Vagina (tissue), 2 donors: ENCODE measurements at regions not wholly inside any gene's neighbourhood (a gene's known extent, or its start where the extent isn't known, plus 50 kb on each side); places are given as distances from the start of the nearest gene placed in this dataset.

Experiments used
- DNase-seq, 2 donors: peaks; one replicate each; pipeline ENCODE4 v3.0.0-alpha.2; 2017; ENCODE audit errors: extremely low spot score in 2 of 2
- H3K27ac ChIP-seq: fragments of 200-600 bp; sonication (generic); one replicate; pipeline ENCODE4 v1.5.1; 2019
- H3K27me3 ChIP-seq: fragments of 200-600 bp; sonication (generic); one replicate; pipeline ENCODE4 v1.5.1; 2019
- H3K36me3 ChIP-seq, 2 donors: fragments of 200-600 bp; sonication (generic); one replicate each; pipeline ENCODE4 v1.5.1; 2017 to 2019
- H3K4me1 ChIP-seq: fragments of 200-600 bp; sonication (generic); one replicate; pipeline ENCODE4 v1.5.1; 2019
- H3K4me3 ChIP-seq, 2 donors: fragments of 200-600 bp; sonication (generic); 1 replicate in 1 of 2; 2 replicates in 1 of 2; pipeline ENCODE4 v1.5.1; 2016 to 2019
- H3K9me3 ChIP-seq: fragments of 200-600 bp; sonication (generic); one replicate; pipeline ENCODE4 v1.5.1; 2019
- POLR2A ChIP-seq, 2 donors: fragments of 450-650 bp; IDR thresholded peaks; one replicate each; pipeline ENCODE4 v1.6.1; 2017; ENCODE audit warnings: antibody characterized with exemption in 2 of 2, mild to moderate bottlenecking in 2 of 2, moderate library complexity in 2 of 2
- POLR2AphosphoS5 ChIP-seq, 2 donors: sonication (generic); formaldehyde crosslinking; IDR thresholded peaks; one replicate each; pipeline ENCODE4 v1.9.0; 2017; ENCODE audit warnings: antibody characterized with exemption in 2 of 2, mild to moderate bottlenecking in 2 of 2, low read depth in 1 of 2; ENCODE audit not compliant: insufficient read depth in 1 of 2
- intact Hi-C: fragments of 100-400 bp; cut with DNase I; formaldehyde crosslinking; loops from one replicate; pipeline ENCODE4 v1.15.1; 2023
- TF ChIP-seq, protein P1 (sequence below), 3 experiments: fragments of 450-650 bp in 2 of 3; fragments of 200-600 bp in 1 of 3; sonication (generic) in 1 of 3; IDR thresholded peaks; one replicate each; pipeline ENCODE4 v1.5.1; 2017 to 2019; ENCODE audit warnings: antibody characterized with exemption in 3 of 3, mild to moderate bottlenecking in 2 of 3, moderate library complexity in 2 of 3

- no peak overlapping the region for H3K4me3 ChIP-seq
- H3K27me3 ChIP-seq = no peaks in the 10 kb centered on the region
- no peak overlapping the region for H3K27ac ChIP-seq
- intact Hi-C loops = no loop called here
- no peak for DNase-seq
- no peaks in the 10 kb centered on the region for H3K4me1 ChIP-seq
- no peak for TF ChIP-seq POLR2A (IDR thresholded peaks at IDR 0.05)
- TF ChIP-seq, protein P1, sequence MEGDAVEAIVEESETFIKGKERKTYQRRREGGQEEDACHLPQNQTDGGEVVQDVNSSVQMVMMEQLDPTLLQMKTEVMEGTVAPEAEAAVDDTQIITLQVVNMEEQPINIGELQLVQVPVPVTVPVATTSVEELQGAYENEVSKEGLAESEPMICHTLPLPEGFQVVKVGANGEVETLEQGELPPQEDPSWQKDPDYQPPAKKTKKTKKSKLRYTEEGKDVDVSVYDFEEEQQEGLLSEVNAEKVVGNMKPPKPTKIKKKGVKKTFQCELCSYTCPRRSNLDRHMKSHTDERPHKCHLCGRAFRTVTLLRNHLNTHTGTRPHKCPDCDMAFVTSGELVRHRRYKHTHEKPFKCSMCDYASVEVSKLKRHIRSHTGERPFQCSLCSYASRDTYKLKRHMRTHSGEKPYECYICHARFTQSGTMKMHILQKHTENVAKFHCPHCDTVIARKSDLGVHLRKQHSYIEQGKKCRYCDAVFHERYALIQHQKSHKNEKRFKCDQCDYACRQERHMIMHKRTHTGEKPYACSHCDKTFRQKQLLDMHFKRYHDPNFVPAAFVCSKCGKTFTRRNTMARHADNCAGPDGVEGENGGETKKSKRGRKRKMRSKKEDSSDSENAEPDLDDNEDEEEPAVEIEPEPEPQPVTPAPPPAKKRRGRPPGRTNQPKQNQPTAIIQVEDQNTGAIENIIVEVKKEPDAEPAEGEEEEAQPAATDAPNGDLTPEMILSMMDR (IDR thresholded peaks at IDR 0.05) = no peak
- TF ChIP-seq POLR2AphosphoS5 (IDR thresholded peaks at IDR 0.05; ENCODE audit: insufficient read depth in 1 of 2, low read depth in 1 of 2) = no peak
- H3K36me3 ChIP-seq = no peaks in the 10 kb centered on the region
- H3K9me3 ChIP-seq = no peaks in the 10 kb centered on the region
Observed at GRCh38 chr6:85348643-85349042, 101.2 kb upstream of the NT5E start.

GRCh38 chr6:85347812-85348211 lies 102.1 kb upstream of the NT5E start:
- TF ChIP-seq POLR2A (IDR thresholded peaks at IDR 0.05) = no peak
- TF ChIP-seq, protein P1 (IDR thresholded peaks at IDR 0.05) = no peak
- no peak for TF ChIP-seq POLR2AphosphoS5 (IDR thresholded peaks at IDR 0.05; ENCODE audit: insufficient read depth in 1 of 2, low read depth in 1 of 2)
- Histone ChIP-seq H3K36me3 (no peaks in the 10 kb centered on the region), H3K4me3 (no peak overlapping the region), H3K4me1 (no peaks in the 10 kb centered on the region), H3K9me3 (no peaks in the 10 kb centered on the region), H3K27me3 (no peaks in the 10 kb centered on the region), H3K27ac (no peak overlapping the region)
- DNase-seq = no peak
- intact Hi-C loops = no loop called here

- H3K9me3 ChIP-seq = no peaks in the 10 kb centered on the region
- TF ChIP-seq, protein P1 (IDR thresholded peaks at IDR 0.05) = no peak
- TF ChIP-seq POLR2A (IDR thresholded peaks at IDR 0.05) = no peak
- TF ChIP-seq POLR2AphosphoS5 (IDR thresholded peaks at IDR 0.05; ENCODE audit: insufficient read depth in 1 of 2, low read depth in 1 of 2) = no peak
- DNase-seq = no peak
- no peaks in the 10 kb centered on the region for H3K36me3 ChIP-seq
- no peak overlapping the region for H3K4me3 ChIP-seq
- intact Hi-C loops = no loop called here
- H3K4me1 ChIP-seq = no peaks in the 10 kb centered on the region
- no peaks in the 10 kb centered on the region for H3K27me3 ChIP-seq
- H3K27ac ChIP-seq = no peak overlapping the region
Observed at GRCh38 chr6:85346196-85346595, 103.7 kb upstream of the NT5E start.

- intact Hi-C loops = no loop called here
- no peak for DNase-seq
- Histone ChIP-seq H3K27me3 (no peaks in the 10 kb centered on the region), H3K4me3 (no peak overlapping the region), H3K9me3 (no peaks in the 10 kb centered on the region), H3K4me1 (no peaks in the 10 kb centered on the region), H3K27ac (no peak overlapping the region), H3K36me3 (no peaks in the 10 kb centered on the region)
- TF ChIP-seq, protein P1 (IDR thresholded peaks at IDR 0.05) = no peak
- TF ChIP-seq POLR2A (IDR thresholded peaks at IDR 0.05) (no peak), POLR2AphosphoS5 (IDR thresholded peaks at IDR 0.05; ENCODE audit: insufficient read depth in 1 of 2, low read depth in 1 of 2) (no peak)
Observed at GRCh38 chr6:85344996-85345395, 104.9 kb upstream of the NT5E start.

DNA sequence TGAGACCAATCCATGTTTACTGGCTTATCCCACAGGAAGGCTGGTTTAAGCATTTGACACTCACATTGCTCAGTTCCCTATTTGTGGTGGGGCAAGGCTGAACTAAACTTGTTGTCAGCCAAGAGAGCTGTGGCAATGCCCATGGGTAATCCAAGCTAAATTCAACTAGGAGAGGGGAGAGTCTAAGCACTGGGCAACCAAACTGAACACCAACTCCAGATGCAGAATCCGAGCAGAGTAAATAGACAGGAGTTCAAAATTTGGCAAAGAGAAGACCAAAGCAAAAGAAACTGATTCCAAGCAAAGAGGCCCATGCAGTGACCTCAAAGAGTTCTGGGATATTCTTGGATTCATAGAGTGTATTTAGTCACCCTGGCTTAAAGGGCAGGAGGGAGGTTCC lies 106.5 kb upstream of the NT5E start:
- intact Hi-C loops = no loop called here
- TF ChIP-seq, protein P1 (IDR thresholded peaks at IDR 0.05) = no peak
- TF ChIP-seq POLR2AphosphoS5 (IDR thresholded peaks at IDR 0.05; ENCODE audit: insufficient read depth in 1 of 2, low read depth in 1 of 2) (no peak), POLR2A (IDR thresholded peaks at IDR 0.05) (no peak)
- no peak for DNase-seq
- H3K9me3 ChIP-seq = no peaks in the 10 kb centered on the region
- no peak overlapping the region for H3K4me3 ChIP-seq
- H3K27me3 ChIP-seq = no peaks in the 10 kb centered on the region
- H3K4me1 ChIP-seq = no peaks in the 10 kb centered on the region
- no peaks in the 10 kb centered on the region for H3K36me3 ChIP-seq
- no peak overlapping the region for H3K27ac ChIP-seq
